Activated naive CD4-positive, alpha-beta T cell treated with anti-CD3 and anti-CD28 coated beads, Interleukin-2, amount 10 ng/mL, durations not matched to agents 7 days and 5 days (primary cell): ENCODE measurements at regions not wholly inside any gene's neighbourhood (a gene's known extent, or its start where the extent isn't known, plus 50 kb on each side); places are given as distances from the start of the nearest gene placed in this dataset.

Experiments
- CTCF ChIA-PET: fragments of 350-600 bp; sonication (Branson Sonifier 250); formaldehyde crosslinking; loops from one replicate; lab custom pipeline; 2021; ENCODE audit warnings: antibody characterized with exemption; lab: Charles Lee
- DNase-seq: peaks from one replicate; pipeline ENCODE4 v3.0.0-alpha.2; 2020
- H3K27ac Mint-ChIP-seq: one replicate; pipeline ENCODE4 v1.8.0; 2021; ENCODE audit warnings: mild to moderate bottlenecking, moderate library complexity, mixed read lengths
- H3K27me3 Mint-ChIP-seq: one replicate; pipeline ENCODE4 v1.8.0; 2021; ENCODE audit warnings: mild to moderate bottlenecking, mixed read lengths
- H3K36me3 Mint-ChIP-seq: one replicate; pipeline ENCODE4 v1.8.0; 2021; ENCODE audit warnings: mixed read lengths
- H3K4me1 Mint-ChIP-seq: one replicate; pipeline ENCODE4 v1.8.0; 2021; ENCODE audit warnings: mixed read lengths
- H3K4me3 Mint-ChIP-seq: one replicate; pipeline ENCODE4 v1.8.0; 2021; ENCODE audit warnings: mild to moderate bottlenecking, moderate library complexity, mixed read lengths
- H3K9me3 Mint-ChIP-seq: one replicate; pipeline ENCODE4 v1.8.0; 2021; ENCODE audit warnings: mixed read lengths

- no peak overlapping the region for H3K4me3 Mint-ChIP-seq
- H3K36me3 Mint-ChIP-seq: no peaks in the 10 kb centered on the region
- H3K27me3 Mint-ChIP-seq: no peaks in the 10 kb centered on the region
- no peak overlapping the region for H3K27ac Mint-ChIP-seq
- CTCF ChIA-PET: no interaction called here
- H3K9me3 Mint-ChIP-seq: peaks cover 1% of the 10 kb centered on the region
- DNase-seq: no peak
- no peaks in the 10 kb centered on the region for H3K4me1 Mint-ChIP-seq
Observed at GRCh38 chr12:126369487-126370463, 1304.5 kb downstream of the AACS start.

GRCh38 chr12:126383506-126383905 is 1318.3 kb downstream of the AACS start:
- Mint-ChIP-seq H3K27ac (no peak overlapping the region), H3K36me3 (no peaks in the 10 kb centered on the region), H3K4me1 (peaks cover 12% of the 10 kb centered on the region), H3K27me3 (no peaks in the 10 kb centered on the region), H3K9me3 (peaks cover 11% of the 10 kb centered on the region), H3K4me3 (no peak overlapping the region)
- DNase-seq: no peak
- CTCF ChIA-PET: no interaction called here

GRCh38 chr12:126384026-126384564 is 1318.9 kb downstream of the AACS start:
- Mint-ChIP-seq H3K9me3 (peaks cover 8% of the 10 kb centered on the region), H3K27me3 (no peaks in the 10 kb centered on the region), H3K4me3 (no peak overlapping the region), H3K4me1 (peaks cover 12% of the 10 kb centered on the region), H3K27ac (peak overlapping the region; percentile 73), H3K36me3 (no peaks in the 10 kb centered on the region)
- CTCF ChIA-PET: no interaction called here
- no peak for DNase-seq

GRCh38 chr12:126385785-126386184 is 1320.5 kb downstream of the AACS start:
- H3K4me1 Mint-ChIP-seq: peaks cover 12% of the 10 kb centered on the region
- H3K9me3 Mint-ChIP-seq: peaks cover 6% of the 10 kb centered on the region
- no peak for DNase-seq
- no peaks in the 10 kb centered on the region for H3K27me3 Mint-ChIP-seq
- CTCF ChIA-PET: no interaction called here
- H3K27ac Mint-ChIP-seq: no peak overlapping the region
- H3K4me3 Mint-ChIP-seq: no peak overlapping the region
- no peaks in the 10 kb centered on the region for H3K36me3 Mint-ChIP-seq

- no peak for DNase-seq
- Mint-ChIP-seq H3K4me3 (no peak overlapping the region), H3K9me3 (peaks cover 5% of the 10 kb centered on the region), H3K4me1 (peaks cover 6% of the 10 kb centered on the region), H3K36me3 (no peaks in the 10 kb centered on the region), H3K27ac (no peak overlapping the region), H3K27me3 (no peaks in the 10 kb centered on the region)
- CTCF ChIA-PET: no interaction called here
Observed at GRCh38 chr12:126389220-126389841, 1324.1 kb downstream of the AACS start.

GRCh38 chr12:126389961-126390360 is 1324.7 kb downstream of the AACS start:
- Mint-ChIP-seq H3K27ac (no peak overlapping the region), H3K4me3 (no peak overlapping the region), H3K27me3 (no peaks in the 10 kb centered on the region)

GRCh38 chr12:126390969-126391566 is 1325.8 kb downstream of the AACS start:
- CTCF ChIA-PET: no interaction called here
- Mint-ChIP-seq H3K9me3 (peaks cover 5% of the 10 kb centered on the region), H3K4me3 (no peak overlapping the region), H3K27ac (no peak overlapping the region), H3K27me3 (no peaks in the 10 kb centered on the region), H3K36me3 (no peaks in the 10 kb centered on the region), H3K4me1 (no peaks in the 10 kb centered on the region)
- DNase-seq: no peak

More at GRCh38 chr12:126389961-126390360, 1324.7 kb downstream of the AACS start:
- Mint-ChIP-seq H3K4me1 (peaks cover 3% of the 10 kb centered on the region), H3K36me3 (no peaks in the 10 kb centered on the region), H3K9me3 (peaks cover 7% of the 10 kb centered on the region)
- CTCF ChIA-PET: no interaction called here
- no peak for DNase-seq

- Mint-ChIP-seq H3K36me3 (no peaks in the 10 kb centered on the region), H3K4me1 (peaks cover 2% of the 10 kb centered on the region), H3K27ac (no peak overlapping the region), H3K27me3 (no peaks in the 10 kb centered on the region), H3K4me3 (no peak overlapping the region), H3K9me3 (peaks cover 9% of the 10 kb centered on the region)
- CTCF ChIA-PET: no interaction called here
- DNase-seq: no peak
Observed at GRCh38 chr12:126396536-126396935, 1331.3 kb downstream of the AACS start.

- no peak for DNase-seq
- peaks cover 9% of the 10 kb centered on the region for H3K9me3 Mint-ChIP-seq
Observed at GRCh38 chr12:126397071-126397581, 1331.9 kb downstream of the AACS start.

GRCh38 chr12:126397660-126398059 is 1332.4 kb downstream of the AACS start:
- CTCF ChIA-PET: no interaction called here
- peaks cover 9% of the 10 kb centered on the region for H3K9me3 Mint-ChIP-seq
- DNase-seq: no peak
- no peak overlapping the region for H3K4me3 Mint-ChIP-seq
- H3K27me3 Mint-ChIP-seq: no peaks in the 10 kb centered on the region
- H3K36me3 Mint-ChIP-seq: no peaks in the 10 kb centered on the region
- no peak overlapping the region for H3K27ac Mint-ChIP-seq
- peaks cover 2% of the 10 kb centered on the region for H3K4me1 Mint-ChIP-seq

More at GRCh38 chr12:126397071-126397581, 1331.9 kb downstream of the AACS start:
- CTCF ChIA-PET: no interaction called here
- no peak overlapping the region for H3K4me3 Mint-ChIP-seq
- H3K27me3 Mint-ChIP-seq: no peaks in the 10 kb centered on the region
- H3K4me1 Mint-ChIP-seq: peaks cover 2% of the 10 kb centered on the region
- no peaks in the 10 kb centered on the region for H3K36me3 Mint-ChIP-seq
- no peak overlapping the region for H3K27ac Mint-ChIP-seq

- no peak for DNase-seq
- H3K27me3 Mint-ChIP-seq: no peaks in the 10 kb centered on the region
- H3K27ac Mint-ChIP-seq: no peak overlapping the region
- peaks cover 2% of the 10 kb centered on the region for H3K4me1 Mint-ChIP-seq
- H3K36me3 Mint-ChIP-seq: no peaks in the 10 kb centered on the region
- CTCF ChIA-PET: no interaction called here
- H3K4me3 Mint-ChIP-seq: no peak overlapping the region
- peaks cover 8% of the 10 kb centered on the region for H3K9me3 Mint-ChIP-seq
Observed at GRCh38 chr12:126400831-126401230, 1335.6 kb downstream of the AACS start.

- DNase-seq: no peak
- CTCF ChIA-PET: no interaction called here
- H3K27me3 Mint-ChIP-seq: no peaks in the 10 kb centered on the region
- no peaks in the 10 kb centered on the region for H3K36me3 Mint-ChIP-seq
- no peaks in the 10 kb centered on the region for H3K4me1 Mint-ChIP-seq
- no peak overlapping the region for H3K27ac Mint-ChIP-seq
- no peak overlapping the region for H3K4me3 Mint-ChIP-seq
- peaks cover 2% of the 10 kb centered on the region for H3K9me3 Mint-ChIP-seq
Observed at GRCh38 chr12:126404293-126404881, 1339.2 kb downstream of the AACS start.

GRCh38 chr12:126418400-126418799 is 1353.2 kb downstream of the AACS start:
- peaks cover 5% of the 10 kb centered on the region for H3K9me3 Mint-ChIP-seq

GRCh38 chr12:126419131-126419530 is 1353.9 kb downstream of the AACS start:
- DNase-seq: no peak
- no peaks in the 10 kb centered on the region for H3K36me3 Mint-ChIP-seq
- no peak overlapping the region for H3K27ac Mint-ChIP-seq
- H3K4me3 Mint-ChIP-seq: no peak overlapping the region
- H3K9me3 Mint-ChIP-seq: peaks cover 5% of the 10 kb centered on the region
- H3K27me3 Mint-ChIP-seq: no peaks in the 10 kb centered on the region
- CTCF ChIA-PET: no interaction called here
- H3K4me1 Mint-ChIP-seq: no peaks in the 10 kb centered on the region

More at GRCh38 chr12:126418400-126418799, 1353.2 kb downstream of the AACS start:
- CTCF ChIA-PET: no interaction called here
- H3K4me1 Mint-ChIP-seq: no peaks in the 10 kb centered on the region
- no peaks in the 10 kb centered on the region for H3K27me3 Mint-ChIP-seq
- H3K27ac Mint-ChIP-seq: no peak overlapping the region
- no peak overlapping the region for H3K4me3 Mint-ChIP-seq
- DNase-seq: no peak
- H3K36me3 Mint-ChIP-seq: no peaks in the 10 kb centered on the region
